Endothelial cell of umbilical vein (primary cell): ENCODE measurements at regions not wholly inside any gene's neighbourhood (a gene's known extent, or its start where the extent isn't known, plus 50 kb on each side); places are given as distances from the start of the nearest gene placed in this dataset.

ENCODE experiments used
- BruUV-seq: library from RNA; stranded (reverse); fragments of 400-500 nt; replicated peaks from 2 replicates; lab custom pipeline; 2021; lab: Mats Ljungman, UMichigan
- CTCF ChIA-PET: fragments of 300-600, 350-600 bp; sonication (Branson Sonifier 250); formaldehyde crosslinking; loops from one replicate; lab custom pipeline; 2021; ENCODE audit warnings: antibody characterized with exemption, inconsistent platforms; lab: Charles Lee
- POLR2A ChIA-PET: fragments of 300-600, 350-600 bp; sonication (Branson Sonifier 250); formaldehyde crosslinking; loops from one replicate; lab custom pipeline; 2021; ENCODE audit warnings: antibody characterized with exemption, inconsistent platforms; lab: Charles Lee
- DNase-seq: peaks from one replicate; pipeline ENCODE4 v3.0.0-alpha.2; 2011; ENCODE audit warnings: low read depth, low spot score
- FAIRE-seq: peaks from 2 replicates; lab custom pipeline; 2011; peaks lifted over from hg19 to GRCh38; lab: Jason Lieb, UNC
- H2AFZ ChIP-seq: 2 replicates; pipeline ENCODE4 v1.6.0; 2012; ENCODE audit warnings: low read depth, low read length, control low read depth, inconsistent platforms
- H3K27ac ChIP-seq: 2 replicates; pipeline ENCODE4 v1.5.1; 2011; ENCODE audit warnings: low read depth, mild to moderate bottlenecking, control low read depth, low read length, moderate library complexity; ENCODE audit not compliant: insufficient read depth
- H3K27me3 ChIP-seq, 2 experiments: 2 replicates each; pipeline versions ENCODE4 v1.6.0 to v1.6.1; 2011; ENCODE audit warnings: low read length in 2 of 2, mixed read lengths in 1 of 2; ENCODE audit not compliant: control insufficient read depth in 2 of 2, insufficient read depth in 2 of 2
- H3K36me3 ChIP-seq, 2 experiments: 2 replicates in 1 of 2; 3 replicates in 1 of 2; pipeline ENCODE4 v1.5.1; 2011; ENCODE audit warnings: low read length in 2 of 2, mild to moderate bottlenecking in 1 of 2, moderate library complexity in 1 of 2; ENCODE audit not compliant: control insufficient read depth in 2 of 2, insufficient read depth in 2 of 2; ENCODE audit errors: extremely low read depth in 1 of 2
- H3K4me1 ChIP-seq: 3 replicates; pipeline ENCODE4 v1.5.1; 2011; ENCODE audit warnings: mild to moderate bottlenecking, low read length; ENCODE audit not compliant: control insufficient read depth, insufficient read depth; ENCODE audit errors: extremely low read depth
- H3K4me2 ChIP-seq: 2 replicates; pipeline ENCODE4 v1.6.1; 2011; ENCODE audit warnings: low read length, control low read depth, mixed read lengths; ENCODE audit not compliant: insufficient read depth
- H3K4me3 ChIP-seq, 3 experiments: fragments of 200-600 bp in 1 of 3; sonication (generic), shearing (Covaris generic) in 1 of 3; replicated peaks in 1 of 3; 2 replicates each; pipeline ENCODE4 v1.5.1; 2011 to 2016; ENCODE audit warnings: control low read depth in 3 of 3, low read length in 3 of 3, mild to moderate bottlenecking in 2 of 3, inconsistent platforms in 1 of 3, low read depth in 1 of 3, moderate library complexity in 1 of 3; ENCODE audit not compliant: insufficient read depth in 1 of 3
- H3K79me2 ChIP-seq: 2 replicates; pipeline ENCODE4 v1.6.0; 2012; ENCODE audit warnings: low read length, inconsistent platforms; ENCODE audit not compliant: control insufficient read depth, insufficient read depth
- H3K9ac ChIP-seq: replicated peaks from 2 replicates; pipeline ENCODE3; 2011; ENCODE audit warnings: low read length, control low read depth; ENCODE audit not compliant: insufficient read depth; ENCODE audit errors: extremely low read depth
- H3K9me1 ChIP-seq: replicated peaks from 3 replicates; pipeline ENCODE4 v1.6.0; 2011; ENCODE audit warnings: mild to moderate bottlenecking, low read length; ENCODE audit not compliant: control insufficient read depth, insufficient read depth; ENCODE audit errors: extremely low read depth
- H3K9me3 ChIP-seq: replicated peaks from 2 replicates; pipeline ENCODE4 v1.5.1; 2012; ENCODE audit warnings: low read length, inconsistent platforms; ENCODE audit not compliant: control insufficient read depth, insufficient read depth
- H4K20me1 ChIP-seq: replicated peaks from 2 replicates; pipeline ENCODE3; 2011; ENCODE audit warnings: mild to moderate bottlenecking, low read length; ENCODE audit not compliant: control insufficient read depth, insufficient read depth; ENCODE audit errors: extremely low read depth
- CTCF ChIP-seq, 2 donors: IDR thresholded peaks; 1 replicate in 1 of 2; 2 replicates in 1 of 2; pipeline ENCODE4 v1.5.1; 2011; ENCODE audit warnings: low read length in 2 of 2, mild to moderate bottlenecking in 2 of 2, moderate library complexity in 2 of 2, control low read depth in 1 of 2, inconsistent platforms in 1 of 2, low read depth in 1 of 2; ENCODE audit not compliant: insufficient read depth in 1 of 2; ENCODE audit errors: extremely low read depth in 1 of 2
- EZH2 ChIP-seq: IDR thresholded peaks from 2 replicates; pipeline ENCODE4 v1.6.1; 2012; ENCODE audit warnings: borderline replicate concordance, low read depth, mild to moderate bottlenecking, moderate library complexity, low read length, inconsistent platforms; ENCODE audit not compliant: severe bottlenecking
- FOS ChIP-seq: IDR thresholded peaks from 2 replicates; pipeline ENCODE4 v1.6.1; 2011; ENCODE audit warnings: mild to moderate bottlenecking, low read length, moderate library complexity, borderline replicate concordance; ENCODE audit not compliant: insufficient read depth
- GATA2 ChIP-seq: IDR thresholded peaks from 2 replicates; pipeline ENCODE4 v1.7.0; 2011; ENCODE audit warnings: low read depth, mild to moderate bottlenecking, moderate library complexity, mixed read lengths, low read length; ENCODE audit not compliant: insufficient read length, insufficient read depth
- JUN ChIP-seq: IDR thresholded peaks from 2 replicates; pipeline ENCODE4 v1.6.1; 2011; ENCODE audit warnings: borderline replicate concordance, low read depth; ENCODE audit not compliant: insufficient read length, insufficient read depth
- MAX ChIP-seq: IDR thresholded peaks from 2 replicates; pipeline ENCODE4 v1.6.1; 2011; ENCODE audit not compliant: insufficient read depth, insufficient read length
- MYC ChIP-seq: IDR thresholded peaks from one replicate; pipeline ENCODE4 v1.6.1; 2011; ENCODE audit warnings: mild to moderate bottlenecking, low read depth, low read length
- POLR2A ChIP-seq: IDR thresholded peaks from 2 replicates; pipeline ENCODE4 v1.6.1; 2012; ENCODE audit warnings: low read depth, mild to moderate bottlenecking, control low read depth, low read length
- POLR2AphosphoS5 ChIP-seq: IDR thresholded peaks from 2 replicates; pipeline ENCODE4 v1.6.1; 2012; ENCODE audit warnings: low read depth, mild to moderate bottlenecking, control low read depth, low read length, moderate library complexity; ENCODE audit not compliant: insufficient read depth
- dilution Hi-C: fragments of 300-500 bp; cut with MboI; formaldehyde crosslinking; loops from one replicate; pipeline ENCODE4 v1.15.0; 2019; ENCODE audit warnings: low sequenced_read_pairs; ENCODE audit not compliant: extremely low pct_ligation_motif_present
- intact Hi-C: fragments of 100-400 bp; cut with micrococcal nuclease; formaldehyde crosslinking; loops from one replicate; pipeline ENCODE4 v1.10.0; 2022

- Histone ChIP-seq H3K9ac (no peak overlapping the region), H3K36me3 (no peaks in the 10 kb centered on the region), H3K4me3 (no peak overlapping the region), H3K79me2 (no peaks in the 10 kb centered on the region), H3K9me1 (no peaks in the 10 kb centered on the region), H2AFZ (no peak overlapping the region), H3K4me2 (no peak overlapping the region), H3K4me1 (no peaks in the 10 kb centered on the region), H3K9me3 (no peaks in the 10 kb centered on the region), H3K27ac (no peak overlapping the region), H3K27me3 (no peaks in the 10 kb centered on the region), H4K20me1 (no peaks in the 10 kb centered on the region)
- no TSS peak for BruUV-seq
- TF ChIP-seq POLR2A (no peak), CTCF (IDR thresholded peaks at IDR 0.05; ENCODE audit: extremely low read depth in 1 of 2, insufficient read depth in 1 of 2, low read depth in 1 of 2, low read length in 2 of 2) (no peak)
- dilution Hi-C loops (no loop called here), intact Hi-C loops (no loop called here)
- POLR2A ChIA-PET, result no interaction called here
- DNase-seq, result no peak
- no peak for FAIRE-seq
- CTCF ChIA-PET, result no interaction called here
These were observed 564.7 kb downstream of the BMP2 start for GRCh38 chr20:7332169-7332568.

GRCh38 chr20:7333841-7334240, 566.4 kb downstream of the BMP2 start:
- TF ChIP-seq JUN, result no peak
- TF ChIP-seq FOS, result no peak
- no peak for TF ChIP-seq MYC
- no peak for TF ChIP-seq POLR2A
- no peak for TF ChIP-seq MAX
- TF ChIP-seq CTCF (IDR thresholded peaks at IDR 0.05; ENCODE audit: extremely low read depth in 1 of 2, insufficient read depth in 1 of 2, low read depth in 1 of 2, low read length in 2 of 2), result no peak
- no peak for TF ChIP-seq GATA2
- no peak for TF ChIP-seq EZH2
- no peak for TF ChIP-seq POLR2AphosphoS5
- Histone ChIP-seq H3K36me3 (no peaks in the 10 kb centered on the region), H3K27me3 (no peaks in the 10 kb centered on the region), H4K20me1 (no peaks in the 10 kb centered on the region), H3K79me2 (no peaks in the 10 kb centered on the region), H3K9me3 (no peaks in the 10 kb centered on the region), H3K4me1 (no peaks in the 10 kb centered on the region), H2AFZ (no peak overlapping the region), H3K9ac (no peak overlapping the region), H3K9me1 (no peaks in the 10 kb centered on the region), H3K27ac (no peak overlapping the region), H3K4me3 (no peak overlapping the region), H3K4me2 (no peak overlapping the region)
- intact Hi-C loops, result no loop called here
- DNase-seq (peak; percentile 3), FAIRE-seq (no peak)
- dilution Hi-C loops, result no loop called here
- ChIA-PET POLR2A (no interaction called here), CTCF (no interaction called here)
- BruUV-seq, result no TSS peak
